K562 (cell line): ENCODE measurements at regions not wholly inside any gene's neighbourhood (a gene's known extent, or its start where the extent isn't known, plus 50 kb on each side); places are given as distances from the start of the nearest gene placed in this dataset.

ENCODE experiments used
- CTCF ChIP-seq, 3 experiments: IDR thresholded peaks in 2 of 3; conservative IDR thresholded peaks in 1 of 3; 2 replicates each; pipeline ENCODE4 v1.5.1; 2011 to 2012; ENCODE audit warnings: low read length in 3 of 3, mild to moderate bottlenecking in 3 of 3, control low read depth in 2 of 3, improper control_type of control experiment in 1 of 3, inconsistent platforms in 1 of 3, low read depth in 1 of 3, mixed read lengths in 1 of 3, moderate library complexity in 1 of 3; ENCODE audit not compliant: insufficient read depth in 2 of 3
- RAD21 ChIP-seq, 2 experiments: fragments of 250-450 bp in 1 of 2; fragments of 450-650 bp in 1 of 2; sonication (Bioruptor Pico) in 1 of 2; formaldehyde crosslinking in 1 of 2; IDR thresholded peaks in 1 of 2; conservative IDR thresholded peaks in 1 of 2; 2 replicates each; pipeline versions ENCODE4 v1.4.0 to v1.8.0; 2020 to 2022; ENCODE audit warnings: mild to moderate bottlenecking in 2 of 2, moderate library complexity in 1 of 2
- ZNF280B ChIP-seq: fragments of 250-450 bp; sonication (Bioruptor Pico); IDR thresholded peaks from 2 replicates; pipeline ENCODE4 v1.5.1; 2021; ENCODE audit warnings: mild to moderate bottlenecking

GRCh38 chr13:104641309-104641708, 1575.1 kb upstream of the SLC10A2 start:
- TF ChIP-seq ZNF280B (CRISPR knock-in tag) (no peak), CTCF (IDR thresholded peaks at IDR 0.05 in 2 of 3, conservative IDR thresholded peaks at IDR 0.05 in 1 of 3; ENCODE audit: insufficient read depth in 2 of 3, low read depth in 1 of 3, low read length in 3 of 3) (no peak), RAD21 (CRISPR knock-in tag; conservative IDR thresholded peaks at IDR 0.05 in 1 of 2, IDR thresholded peaks at IDR 0.05 in 1 of 2) (no peak)
